IMR-90 (cell line): ENCODE measurements at regions not wholly inside any gene's neighbourhood (a gene's known extent, or its start where the extent isn't known, plus 50 kb on each side); places are given as distances from the start of the nearest gene placed in this dataset.
"Not testable (repeated sequence)": the region's sequence is repeated elsewhere in the genome, so short reads cannot be mapped to it uniquely, and the experiment has no call there.

Source experiments
- CEBPB ChIP-seq: IDR thresholded peaks from 2 replicates; pipeline ENCODE4 v1.6.1; 2012; ENCODE audit warnings: low read depth, low read length, improper control_type of control experiment
- CTCF ChIP-seq: conservative IDR thresholded peaks from 2 replicates; pipeline ENCODE4 v1.5.1; 2012; ENCODE audit warnings: mild to moderate bottlenecking, low read depth, low read length, improper control_type of control experiment
- FOS ChIP-seq: fragments of 150-350 bp; IDR thresholded peaks from 2 replicates; pipeline ENCODE4 v1.6.1; 2016; ENCODE audit warnings: low read depth, low read length
- POLR2A ChIP-seq: IDR thresholded peaks from 2 replicates; pipeline ENCODE4 v1.6.1; 2012; ENCODE audit warnings: mild to moderate bottlenecking, low read depth, low read length
- RAD21 ChIP-seq: IDR thresholded peaks from 2 replicates; pipeline ENCODE4 v1.6.1; 2012; ENCODE audit warnings: low read length, improper control_type of control experiment
- RCOR1 ChIP-seq: IDR thresholded peaks from 2 replicates; pipeline ENCODE4 v1.6.1; 2012; ENCODE audit warnings: mild to moderate bottlenecking, low read length, improper control_type of control experiment; ENCODE audit not compliant: insufficient replicate concordance
- SMC3 ChIP-seq: fragments of 150-350 bp; IDR thresholded peaks from 2 replicates; pipeline ENCODE4 v1.6.1; 2016; ENCODE audit warnings: low read depth, mild to moderate bottlenecking, antibody characterized with exemption, low read length, moderate library complexity

DNA sequence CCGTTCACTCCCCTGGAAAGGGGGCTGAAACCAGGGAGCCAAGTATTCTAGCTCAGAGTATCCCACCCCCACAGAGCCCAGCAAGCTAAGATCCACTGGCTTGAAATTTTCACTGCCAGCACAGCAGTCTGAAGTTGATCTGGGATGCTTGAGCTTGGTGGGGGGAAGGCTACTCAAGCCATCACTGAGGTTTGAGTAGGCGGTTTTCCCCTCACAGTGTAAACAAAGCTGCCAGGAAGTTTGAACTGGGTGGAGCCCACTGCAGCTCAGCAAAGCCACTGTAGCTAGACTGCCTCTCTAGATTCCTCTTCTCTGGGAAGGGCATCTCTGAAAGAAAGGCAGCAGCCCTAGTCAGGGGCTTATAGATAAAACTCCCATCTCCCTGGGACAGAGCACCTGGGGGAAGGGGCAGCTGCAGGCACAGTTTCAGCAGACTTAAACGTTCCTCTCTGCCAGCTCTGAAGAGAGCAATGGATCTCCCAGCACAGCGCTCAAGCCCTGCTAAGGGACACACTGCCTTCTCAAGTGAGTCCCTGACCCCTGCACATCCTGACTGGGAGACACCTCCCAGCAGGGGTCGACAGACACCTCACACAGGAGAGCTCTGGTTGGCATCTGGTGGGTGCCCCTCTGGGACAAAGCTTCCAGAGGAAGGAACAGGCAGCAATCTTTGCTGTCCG lies 204.8 kb upstream of the ZNF658 start:
- not testable (repeated sequence) for TF ChIP-seq CTCF, POLR2A, RAD21, SMC3, CEBPB, FOS, RCOR1
